Natural killer cell treated with Interleukin-12 subunit alpha and Interleukin-12 subunit beta and Interleukin-15 and Interleukin-18, amount 100 ng/mL, for 72 hours (primary cell): ENCODE measurements at regions not wholly inside any gene's neighbourhood (a gene's known extent, or its start where the extent isn't known, plus 50 kb on each side); places are given as distances from the start of the nearest gene placed in this dataset.

Experiments
- ATAC-seq, 2 donors: fragments of 150-1000 bp; cut with Tn5 transposase in 1 of 2; sonication (Bioruptor Pico), chemical (Tn5 transposase) in 1 of 2; 2 replicates each; pipeline ENCODE4 v1.10.0; 2021
- DNase-seq: peaks from one replicate; pipeline ENCODE4 v3.0.0; 2022; ENCODE audit warnings: low spot score
- H3K27ac Mint-ChIP-seq, 2 donors: 1 replicate in 1 of 2; 2 replicates in 1 of 2; pipeline ENCODE4 v1.8.0; 2022; ENCODE audit warnings: mixed read lengths in 2 of 2, mild to moderate bottlenecking in 1 of 2, moderate library complexity in 1 of 2
- H3K27me3 Mint-ChIP-seq, 2 donors: 1 replicate in 1 of 2; 2 replicates in 1 of 2; pipeline ENCODE4 v1.8.0; 2022; ENCODE audit warnings: mixed read lengths in 2 of 2
- H3K36me3 Mint-ChIP-seq: one replicate; pipeline ENCODE4 v1.8.0; 2022; ENCODE audit warnings: mixed read lengths
- H3K4me1 Mint-ChIP-seq, 2 donors: 1 replicate in 1 of 2; 2 replicates in 1 of 2; pipeline ENCODE4 v1.8.0; 2022; ENCODE audit warnings: low read depth in 2 of 2, mixed read lengths in 2 of 2, mild to moderate bottlenecking in 1 of 2
- H3K4me3 Mint-ChIP-seq: one replicate; pipeline ENCODE4 v1.8.0; 2022; ENCODE audit warnings: mixed read lengths
- H3K9me3 Mint-ChIP-seq: 2 replicates; pipeline ENCODE4 v1.8.0; 2022; ENCODE audit warnings: mixed read lengths

DNA sequence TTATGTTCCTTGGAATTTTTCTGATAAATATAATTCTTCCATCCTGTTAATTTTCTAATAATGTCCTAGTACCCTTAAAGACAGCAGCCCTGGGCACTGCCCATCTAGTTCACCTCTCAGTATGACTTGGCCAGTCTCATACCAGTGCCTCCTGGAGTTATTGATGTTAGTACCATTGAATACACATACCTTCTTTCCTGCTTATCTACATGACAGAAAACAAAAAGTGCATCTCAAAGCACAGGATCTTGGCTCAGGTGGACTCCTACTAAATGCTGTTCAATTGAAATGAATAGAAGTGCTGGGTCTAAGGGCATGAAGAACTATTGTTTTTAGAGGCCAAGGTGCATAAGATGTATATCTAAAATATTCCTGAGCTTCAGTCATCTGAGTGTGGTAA lies 669.7 kb downstream of the NR2F1-AS1 start:
- no peak overlapping the region for H3K4me3 Mint-ChIP-seq
- peaks cover 2% of the 10 kb centered on the region for H3K9me3 Mint-ChIP-seq
- no peaks in the 10 kb centered on the region for H3K36me3 Mint-ChIP-seq
- no peak for DNase-seq
- no peak overlapping the region for H3K27ac Mint-ChIP-seq
- ATAC-seq = no peak
- no peaks in the 10 kb centered on the region for H3K4me1 Mint-ChIP-seq
- no peaks in the 10 kb centered on the region for H3K27me3 Mint-ChIP-seq

DNA sequence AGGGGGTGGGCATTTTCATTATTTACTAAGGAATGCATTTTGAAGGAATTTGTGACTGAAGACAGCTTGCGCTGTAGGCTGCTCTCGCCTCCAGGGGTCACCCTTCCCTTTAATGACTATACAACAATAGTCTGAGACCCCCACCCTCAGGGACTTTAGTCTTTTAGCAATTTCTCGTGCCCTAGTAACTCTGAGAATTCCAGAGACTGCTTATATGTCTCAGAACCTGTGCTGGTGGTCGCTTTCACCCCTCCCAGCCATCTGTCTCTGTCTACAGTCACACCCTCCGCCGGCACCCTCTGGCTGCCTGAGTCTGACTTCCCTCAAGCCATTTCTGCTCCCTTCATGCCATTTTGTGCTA lies 671.4 kb downstream of the NR2F1-AS1 start:
- Mint-ChIP-seq H3K27ac (no peak overlapping the region), H3K9me3 (peaks cover 3% of the 10 kb centered on the region), H3K36me3 (no peaks in the 10 kb centered on the region), H3K4me1 (no peaks in the 10 kb centered on the region), H3K4me3 (no peak overlapping the region), H3K27me3 (no peaks in the 10 kb centered on the region)
- DNase-seq (no peak), ATAC-seq (no peak)

- Mint-ChIP-seq H3K27me3 (no peaks in the 10 kb centered on the region), H3K9me3 (peaks cover 3% of the 10 kb centered on the region), H3K4me1 (no peaks in the 10 kb centered on the region), H3K4me3 (no peak overlapping the region), H3K36me3 (no peaks in the 10 kb centered on the region), H3K27ac (no peak overlapping the region)
- ATAC-seq (no peak), DNase-seq (no peak)
Observed at GRCh38 chr5:92908952-92909601, 671.9 kb downstream of the NR2F1-AS1 start.

GRCh38 chr5:92907938-92908606 lies 672.9 kb downstream of the NR2F1-AS1 start:
- H3K9me3 Mint-ChIP-seq = peaks cover 3% of the 10 kb centered on the region
- H3K4me1 Mint-ChIP-seq = no peaks in the 10 kb centered on the region
- ATAC-seq (no peak), DNase-seq (no peak)
- no peaks in the 10 kb centered on the region for H3K36me3 Mint-ChIP-seq
- H3K27me3 Mint-ChIP-seq = no peaks in the 10 kb centered on the region
- no peak overlapping the region for H3K27ac Mint-ChIP-seq
- no peak overlapping the region for H3K4me3 Mint-ChIP-seq

- no peak overlapping the region for H3K4me3 Mint-ChIP-seq
- DNase-seq (no peak), ATAC-seq (no peak)
- no peaks in the 10 kb centered on the region for H3K4me1 Mint-ChIP-seq
- H3K9me3 Mint-ChIP-seq = peaks cover 3% of the 10 kb centered on the region
- no peaks in the 10 kb centered on the region for H3K27me3 Mint-ChIP-seq
- no peaks in the 10 kb centered on the region for H3K36me3 Mint-ChIP-seq
- no peak overlapping the region for H3K27ac Mint-ChIP-seq
Observed at GRCh38 chr5:92906798-92907376, 674.1 kb downstream of the NR2F1-AS1 start.

DNA sequence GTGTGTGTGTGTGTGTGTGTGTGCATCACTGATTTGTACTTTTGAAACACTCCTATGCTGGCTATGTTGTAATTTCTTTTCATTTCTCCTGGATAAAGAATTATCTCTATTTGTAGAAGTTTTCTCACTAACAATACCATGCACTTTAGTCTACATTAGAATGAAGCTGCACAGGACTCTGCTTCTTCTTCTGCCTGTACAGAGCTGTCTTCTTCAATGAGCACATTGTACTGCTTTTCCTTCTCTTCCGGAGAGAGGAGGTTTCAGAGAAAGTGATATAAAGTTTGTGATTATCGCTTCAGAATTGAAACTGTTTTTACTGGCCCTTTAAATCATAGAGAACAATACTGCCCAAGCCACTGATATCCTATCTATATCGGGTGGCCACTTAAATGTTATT lies 677.0 kb downstream of the NR2F1-AS1 start:
- Mint-ChIP-seq H3K9me3 (peaks cover 3% of the 10 kb centered on the region), H3K27me3 (no peaks in the 10 kb centered on the region), H3K36me3 (no peaks in the 10 kb centered on the region), H3K4me3 (no peak overlapping the region), H3K4me1 (no peaks in the 10 kb centered on the region), H3K27ac (no peak overlapping the region)
- ATAC-seq (no peak), DNase-seq (no peak)

- no peak overlapping the region for H3K27ac Mint-ChIP-seq
- no peak for ATAC-seq
- no peaks in the 10 kb centered on the region for H3K4me1 Mint-ChIP-seq
- H3K36me3 Mint-ChIP-seq = no peaks in the 10 kb centered on the region
- no peaks in the 10 kb centered on the region for H3K27me3 Mint-ChIP-seq
- no peak overlapping the region for H3K4me3 Mint-ChIP-seq
- no peak for DNase-seq
- peaks cover 6% of the 10 kb centered on the region for H3K9me3 Mint-ChIP-seq
Observed at GRCh38 chr5:92899611-92900010, 681.4 kb downstream of the NR2F1-AS1 start.

GRCh38 chr5:92896722-92897121 lies 684.3 kb downstream of the NR2F1-AS1 start:
- ATAC-seq (no peak), DNase-seq (no peak)
- Mint-ChIP-seq H3K9me3 (peaks cover 6% of the 10 kb centered on the region), H3K4me3 (no peak overlapping the region), H3K4me1 (no peaks in the 10 kb centered on the region), H3K36me3 (no peaks in the 10 kb centered on the region), H3K27ac (no peak overlapping the region), H3K27me3 (no peaks in the 10 kb centered on the region)

DNA sequence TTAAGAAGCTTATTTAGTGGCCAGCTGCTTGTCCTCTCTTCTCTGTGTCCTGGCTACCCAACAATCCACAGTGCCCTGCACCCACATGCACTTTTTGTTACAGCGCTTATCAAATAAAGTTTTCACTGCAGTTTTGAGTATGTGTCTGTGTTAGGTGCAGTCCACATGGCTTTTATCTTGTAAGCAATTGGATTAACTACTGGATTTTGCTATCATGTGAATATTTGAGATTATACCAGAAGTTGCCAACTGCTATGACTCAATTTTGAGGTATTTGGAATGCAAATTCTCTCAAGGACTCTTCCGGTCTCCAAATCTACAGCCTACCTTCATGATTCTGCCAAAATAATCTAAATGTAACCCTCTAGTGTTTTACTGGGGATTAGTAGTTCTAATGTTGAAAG lies 690.2 kb downstream of the NR2F1-AS1 start:
- DNase-seq (no peak), ATAC-seq (no peak)
- H3K36me3 Mint-ChIP-seq = no peaks in the 10 kb centered on the region
- H3K9me3 Mint-ChIP-seq = peaks cover 14% of the 10 kb centered on the region
- no peak overlapping the region for H3K27ac Mint-ChIP-seq
- H3K27me3 Mint-ChIP-seq = no peaks in the 10 kb centered on the region
- no peaks in the 10 kb centered on the region for H3K4me1 Mint-ChIP-seq
- H3K4me3 Mint-ChIP-seq = no peak overlapping the region

DNA sequence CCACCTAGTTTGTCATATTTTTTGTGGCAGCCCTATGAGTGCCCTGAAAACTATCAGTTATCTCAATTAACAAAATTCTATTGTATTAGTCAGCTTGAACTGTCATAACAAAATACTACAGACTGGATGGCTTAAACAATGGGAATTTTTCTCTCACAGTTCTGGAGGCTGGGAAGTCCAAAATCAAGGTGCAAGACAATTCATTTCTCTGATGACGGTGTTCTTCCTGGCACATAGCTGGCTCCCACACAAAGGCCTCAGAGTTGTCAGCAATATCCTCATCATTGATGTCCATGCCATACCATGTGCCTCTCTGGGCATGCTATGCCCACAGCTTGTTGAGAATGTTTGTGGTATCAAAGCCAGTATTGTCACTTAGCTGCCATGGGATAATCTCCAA lies 691.9 kb downstream of the NR2F1-AS1 start:
- H3K27ac Mint-ChIP-seq = no peak overlapping the region
- no peak for DNase-seq
- H3K27me3 Mint-ChIP-seq = no peaks in the 10 kb centered on the region
- no peaks in the 10 kb centered on the region for H3K36me3 Mint-ChIP-seq
- no peak overlapping the region for H3K4me3 Mint-ChIP-seq
- no peak for ATAC-seq
- H3K4me1 Mint-ChIP-seq = no peaks in the 10 kb centered on the region
- H3K9me3 Mint-ChIP-seq = peaks cover 10% of the 10 kb centered on the region

DNA sequence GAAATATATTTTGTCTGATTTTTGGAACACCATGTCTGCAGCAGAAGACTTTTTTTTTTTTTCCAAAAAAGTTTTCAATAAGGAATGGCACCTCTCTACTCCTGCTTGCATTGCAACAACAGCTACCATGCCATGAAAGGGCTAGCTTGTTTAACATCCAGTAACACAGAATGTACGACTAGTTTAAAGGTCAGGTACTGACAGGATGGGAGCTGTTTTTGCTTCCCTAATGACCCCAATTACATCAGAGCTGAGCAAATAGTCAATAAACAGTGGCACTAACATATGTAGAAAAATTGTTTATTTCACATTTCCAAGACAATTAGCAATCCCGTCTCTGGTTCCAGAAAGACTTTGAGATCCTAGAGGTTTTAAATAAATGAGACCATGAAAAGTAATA lies 693.8 kb downstream of the NR2F1-AS1 start:
- no peaks in the 10 kb centered on the region for H3K36me3 Mint-ChIP-seq
- H3K9me3 Mint-ChIP-seq = peaks cover 10% of the 10 kb centered on the region
- H3K4me1 Mint-ChIP-seq = no peaks in the 10 kb centered on the region

DNA sequence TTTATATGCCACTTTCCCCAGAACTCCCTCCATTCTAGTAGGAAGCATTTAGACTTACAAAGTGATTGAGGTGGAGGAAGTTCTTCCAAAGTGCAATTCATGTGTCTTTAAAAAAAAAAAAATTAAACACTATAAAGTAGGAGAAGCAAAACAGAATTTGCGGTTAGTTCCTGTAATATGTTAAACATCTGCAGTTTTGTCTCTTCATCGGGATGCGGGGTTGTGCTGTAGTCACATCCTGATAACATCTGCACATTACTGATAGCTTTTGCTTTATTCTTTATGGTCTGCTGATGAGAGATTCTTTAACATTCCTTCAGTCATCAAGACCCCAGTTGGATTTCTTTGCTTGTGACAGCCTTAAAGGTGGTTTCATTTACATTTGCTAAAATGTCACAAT lies 694.3 kb downstream of the NR2F1-AS1 start:
- Mint-ChIP-seq H3K4me1 (no peaks in the 10 kb centered on the region), H3K9me3 (peaks cover 10% of the 10 kb centered on the region), H3K27me3 (no peaks in the 10 kb centered on the region), H3K27ac (no peak overlapping the region), H3K36me3 (no peaks in the 10 kb centered on the region), H3K4me3 (no peak overlapping the region)
- ATAC-seq (no peak), DNase-seq (no peak)

More for the DNA sequence above, 693.8 kb downstream of the NR2F1-AS1 start:
- ATAC-seq (no peak), DNase-seq (no peak)
- H3K27me3 Mint-ChIP-seq = no peaks in the 10 kb centered on the region
- H3K27ac Mint-ChIP-seq = no peak overlapping the region
- H3K4me3 Mint-ChIP-seq = no peak overlapping the region

DNA sequence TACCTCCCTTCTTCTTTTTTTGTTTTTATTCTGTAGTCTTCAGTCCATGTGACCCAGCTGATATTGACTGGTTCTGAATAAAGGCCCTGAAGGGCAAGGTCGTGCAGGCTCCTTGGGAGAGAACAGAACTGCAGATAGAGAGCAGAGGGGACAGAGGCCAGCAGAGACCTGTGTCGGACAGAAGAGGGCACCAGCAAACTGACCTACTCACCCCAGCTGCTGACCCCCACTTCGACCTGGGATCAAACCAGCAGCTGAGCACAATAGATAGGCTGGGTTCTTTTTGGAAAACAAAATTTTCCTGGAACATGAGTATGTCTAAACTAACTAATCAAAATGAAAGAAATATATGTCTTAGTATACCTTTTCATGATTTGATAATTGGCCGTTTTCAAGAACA lies 695.1 kb downstream of the NR2F1-AS1 start:
- no peaks in the 10 kb centered on the region for H3K36me3 Mint-ChIP-seq
- no peaks in the 10 kb centered on the region for H3K4me1 Mint-ChIP-seq
- H3K4me3 Mint-ChIP-seq = no peak overlapping the region

DNA sequence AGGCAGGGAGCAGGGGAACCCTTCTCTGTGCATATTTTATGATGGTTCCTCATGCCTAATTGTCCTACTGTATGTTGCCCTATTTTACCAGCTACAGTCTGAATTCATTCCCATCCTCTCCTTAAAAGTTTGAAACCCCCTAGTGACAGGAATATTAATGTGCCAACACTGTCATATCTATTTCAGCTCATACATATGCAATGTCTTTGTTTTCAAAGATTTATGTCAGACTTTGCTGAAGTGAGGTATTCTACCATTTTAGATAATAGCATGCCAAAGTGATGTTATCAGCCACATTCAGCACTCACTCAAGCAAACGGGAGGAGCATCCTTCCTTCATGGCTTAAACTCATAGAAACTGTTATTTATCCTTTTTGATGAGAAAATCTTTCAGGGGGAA lies 696.5 kb downstream of the NR2F1-AS1 start:
- peaks cover 3% of the 10 kb centered on the region for H3K9me3 Mint-ChIP-seq
- H3K36me3 Mint-ChIP-seq = no peaks in the 10 kb centered on the region
- no peak overlapping the region for H3K27ac Mint-ChIP-seq
- no peaks in the 10 kb centered on the region for H3K27me3 Mint-ChIP-seq
- H3K4me1 Mint-ChIP-seq = no peaks in the 10 kb centered on the region
- DNase-seq (no peak), ATAC-seq (no peak)
- no peak overlapping the region for H3K4me3 Mint-ChIP-seq

More for the DNA sequence above, 695.1 kb downstream of the NR2F1-AS1 start:
- H3K9me3 Mint-ChIP-seq = peaks cover 4% of the 10 kb centered on the region
- DNase-seq (no peak), ATAC-seq (no peak)
- no peaks in the 10 kb centered on the region for H3K27me3 Mint-ChIP-seq
- H3K27ac Mint-ChIP-seq = no peak overlapping the region
